Erythroblast (primary cell): ENCODE measurements at regions not wholly inside any gene's neighbourhood (a gene's known extent, or its start where the extent isn't known, plus 50 kb on each side); places are given as distances from the start of the nearest gene placed in this dataset.
"Not testable (repeated sequence)": the region's sequence is repeated elsewhere in the genome, so short reads cannot be mapped to it uniquely, and the experiment has no call there.

Experiments used
- DNase-seq, 2 experiments: peaks; one replicate each; lab custom pipeline; 2025; lab: John Stamatoyannopoulos, UW
- GATA1 ChIP-seq: IDR thresholded peaks from 2 replicates; pipeline ENCODE4 v1.6.1; 2011; ENCODE audit warnings: low read depth, mild to moderate bottlenecking, control low read depth, low read length, moderate library complexity
- POLR2A ChIP-seq: IDR thresholded peaks from 2 replicates; pipeline ENCODE4 v1.6.1; 2011; ENCODE audit warnings: mild to moderate bottlenecking, low read length

GRCh38 chr16:86224126-86224525 is 286.2 kb upstream of the FOXF1 start:
- TF ChIP-seq GATA1 (no peak), POLR2A (no peak)
- no peak for DNase-seq

GRCh38 chr16:86224629-86225028 is 285.7 kb upstream of the FOXF1 start:
- no peak for DNase-seq
- TF ChIP-seq POLR2A, result no peak
- no peak for TF ChIP-seq GATA1

DNA sequence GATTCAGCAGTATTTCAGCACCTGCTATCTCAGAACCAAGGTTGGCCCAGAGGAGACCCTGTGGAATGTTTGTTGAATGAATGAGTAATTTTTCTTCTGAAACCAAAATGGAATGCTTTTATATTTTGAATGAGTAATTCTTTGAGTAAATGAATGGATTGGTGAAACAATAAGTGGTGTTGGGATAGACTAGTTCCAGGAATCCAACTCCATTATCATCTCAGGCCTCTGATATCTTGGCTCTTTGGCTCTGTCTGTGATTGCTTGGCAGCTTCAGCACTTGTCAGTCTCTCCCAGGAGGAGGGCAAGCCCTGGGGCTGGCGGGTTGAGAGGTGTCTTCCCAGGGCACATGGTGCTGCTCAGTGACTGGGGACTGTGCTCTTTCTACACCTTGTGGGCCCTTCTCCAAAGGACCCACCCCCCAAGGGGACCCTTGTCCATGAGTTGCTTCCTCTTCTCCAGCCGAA is 284.4 kb upstream of the FOXF1 start:
- TF ChIP-seq POLR2A (no peak), GATA1 (no peak)
- no peak for DNase-seq

GRCh38 chr16:86227041-86227440 is 283.3 kb upstream of the FOXF1 start:
- no peak for DNase-seq
- no peak for TF ChIP-seq POLR2A
- no peak for TF ChIP-seq GATA1

- TF ChIP-seq GATA1, result no peak
- TF ChIP-seq POLR2A, result no peak
These were observed 282.5 kb upstream of the FOXF1 start for GRCh38 chr16:86227801-86228200.

GRCh38 chr16:86228713-86229112 is 281.6 kb upstream of the FOXF1 start:
- no peak for DNase-seq
- TF ChIP-seq GATA1, result no peak
- no peak for TF ChIP-seq POLR2A

More at GRCh38 chr16:86227801-86228200, 282.5 kb upstream of the FOXF1 start:
- DNase-seq, result no peak

DNA sequence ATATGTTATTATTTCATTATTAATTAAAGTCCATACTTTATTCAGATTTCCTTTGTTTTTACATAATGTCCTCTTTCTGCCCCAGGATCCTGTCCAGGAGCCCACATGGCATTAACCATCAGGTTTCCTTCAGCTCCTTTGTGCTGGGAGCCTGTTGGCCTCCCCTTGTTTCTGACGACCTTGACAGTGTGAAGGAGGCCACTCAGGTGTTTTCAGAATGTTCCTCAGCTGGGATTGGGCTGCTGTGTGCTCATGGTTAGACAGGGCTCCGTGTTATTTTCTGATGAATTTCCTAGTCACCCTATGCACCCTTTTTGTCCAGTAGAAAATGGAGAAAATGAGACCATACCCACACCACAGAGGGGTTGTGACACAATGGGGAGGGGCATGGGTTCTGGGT is 281.0 kb upstream of the FOXF1 start:
- DNase-seq, result no peak
- TF ChIP-seq POLR2A (no peak), GATA1 (no peak)

DNA sequence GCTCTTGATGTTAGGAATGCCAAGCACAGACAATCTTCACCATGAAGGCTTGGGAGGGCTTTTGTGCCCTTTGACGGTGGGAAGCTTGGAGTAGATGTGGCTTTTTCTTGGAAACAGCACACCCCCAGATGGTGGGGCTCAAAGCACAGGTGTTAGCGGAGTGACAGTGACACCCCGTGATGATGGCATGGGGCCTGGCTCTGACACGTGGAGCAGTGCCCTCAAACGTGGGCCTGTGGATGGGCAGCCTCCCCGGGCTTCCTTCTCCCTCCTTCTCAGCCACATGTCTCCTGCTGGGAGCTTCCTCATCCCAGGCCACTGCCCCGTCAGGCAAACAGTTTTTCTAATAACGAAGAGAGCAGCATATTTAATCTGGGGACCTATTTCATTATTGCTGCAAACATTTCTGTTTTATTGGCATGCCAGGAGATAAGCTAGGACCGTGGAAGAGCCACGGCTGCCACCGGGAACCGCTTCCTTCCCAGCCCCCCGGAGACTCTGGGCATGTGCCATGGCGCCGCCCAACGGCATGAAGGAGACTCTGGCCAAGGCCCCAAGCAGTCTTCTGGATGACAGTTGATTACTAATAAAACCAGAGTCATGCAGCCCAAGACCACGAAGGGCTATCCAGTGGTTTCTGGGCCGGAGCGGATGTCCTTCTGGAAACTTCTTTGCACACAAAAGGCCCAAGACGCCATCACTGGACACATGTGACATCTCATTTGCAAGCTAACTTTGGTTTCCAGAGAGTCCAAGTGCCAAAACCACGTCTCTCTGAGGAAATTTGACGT is 280.3 kb upstream of the FOXF1 start:
- DNase-seq, result no peak
- TF ChIP-seq POLR2A, result no peak
- no peak for TF ChIP-seq GATA1

DNA sequence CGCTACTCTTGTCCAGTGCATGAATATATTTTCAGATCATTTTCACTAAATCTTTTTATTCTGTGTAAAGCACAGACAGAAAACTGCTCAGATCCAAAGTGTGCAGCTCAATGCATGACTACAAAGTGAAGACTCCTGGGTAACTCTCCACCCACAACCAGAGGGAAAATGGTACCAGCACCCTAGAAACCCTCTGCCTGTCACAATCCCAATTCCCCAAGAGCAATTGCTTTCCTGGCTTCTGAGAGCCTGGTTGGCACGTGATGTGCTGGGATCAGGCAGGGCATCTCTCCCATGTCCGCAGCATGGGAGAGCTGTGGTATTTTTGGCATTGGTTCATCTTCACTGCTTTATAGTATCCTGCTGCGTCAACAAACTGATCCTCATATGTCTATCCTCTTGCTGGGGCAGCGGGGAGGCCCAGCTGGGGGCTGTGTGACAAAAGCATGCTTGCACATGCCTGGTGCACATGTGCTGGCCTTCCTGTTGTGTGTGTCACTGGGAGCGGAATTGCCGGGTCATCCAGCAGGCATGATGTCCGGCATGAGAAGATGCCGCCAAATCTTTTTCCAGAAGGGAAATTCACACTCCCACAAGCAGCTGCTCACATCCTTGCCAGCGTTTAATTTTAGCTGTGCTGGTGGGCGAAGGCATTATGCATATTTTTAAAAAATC is 278.9 kb upstream of the FOXF1 start:
- TF ChIP-seq POLR2A (no peak), GATA1 (no peak)
- no peak for DNase-seq

GRCh38 chr16:86231996-86232350 is 278.4 kb upstream of the FOXF1 start:
- no peak for DNase-seq
- TF ChIP-seq GATA1, result no peak
- no peak for TF ChIP-seq POLR2A

GRCh38 chr16:86232496-86232895 is 277.8 kb upstream of the FOXF1 start:
- TF ChIP-seq POLR2A (no peak), GATA1 (no peak)

DNA sequence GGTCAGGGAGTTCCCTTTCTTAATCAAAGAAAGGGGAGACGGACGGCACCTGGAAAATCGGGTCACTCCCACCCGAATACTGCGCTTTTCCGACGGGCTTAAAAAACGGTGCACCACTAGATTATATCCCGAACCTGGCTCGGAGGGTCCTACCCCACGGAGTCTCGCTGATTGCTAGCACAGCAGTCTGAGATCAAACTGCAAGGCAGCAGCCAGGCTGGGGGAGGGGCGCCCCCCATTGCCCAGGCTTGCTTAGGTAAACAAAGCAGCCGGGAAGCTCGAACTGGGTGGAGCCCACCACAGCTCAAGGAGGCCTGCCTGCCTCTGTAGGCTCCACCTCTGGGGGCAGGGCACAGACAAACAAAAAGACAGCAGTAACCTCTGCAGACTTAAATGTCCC is 276.8 kb upstream of the FOXF1 start:
- DNase-seq, result not testable (repeated sequence)

More at GRCh38 chr16:86232496-86232895, 277.8 kb upstream of the FOXF1 start:
- no peak for DNase-seq

- TF ChIP-seq GATA1, result no peak
- no peak for TF ChIP-seq POLR2A
- DNase-seq, result no peak
These were observed 270.9 kb upstream of the FOXF1 start for GRCh38 chr16:86239381-86239780.

GRCh38 chr16:86240716-86241363 is 269.5 kb upstream of the FOXF1 start:
- no peak for DNase-seq
- TF ChIP-seq GATA1, result no peak
- no peak for TF ChIP-seq POLR2A

- TF ChIP-seq POLR2A (no peak), GATA1 (no peak)
- no peak for DNase-seq
These were observed 268.6 kb upstream of the FOXF1 start for GRCh38 chr16:86241681-86242080.
